ENCODE measurements at regions not wholly inside any gene's neighbourhood (a gene's known extent, or its start where the extent isn't known, plus 50 kb on each side); places are given as distances from the start of the nearest gene placed in this dataset.

DNA sequence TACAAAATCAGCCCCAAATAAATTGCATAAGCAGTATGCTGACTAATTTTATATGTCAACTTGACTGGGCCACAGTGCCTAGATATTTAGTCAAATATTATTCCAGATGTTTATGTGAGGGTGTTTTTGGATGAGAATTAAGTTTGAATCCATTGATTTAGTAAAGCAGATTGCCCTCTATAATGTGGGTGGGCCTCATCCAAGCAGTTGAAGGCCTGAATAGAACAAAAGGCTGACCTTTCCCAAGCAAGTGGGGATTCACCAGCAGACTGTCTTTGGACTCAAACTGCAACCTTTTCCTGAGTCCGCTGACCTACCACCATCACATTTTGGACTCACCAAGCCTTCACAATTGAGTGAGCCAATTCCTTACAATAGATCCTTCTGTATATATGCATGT, 186.4 kb downstream of the ARHGAP12 start:
- TF ChIP-seq LEF1 (IDR thresholded peaks at IDR 0.05; ENCODE audit: borderline replicate concordance) (no peak), FOXA1 (IDR thresholded peaks at IDR 0.05) (no peak), ELF4 (IDR thresholded peaks at IDR 0.05) (no peak), SP1 (IDR thresholded peaks at IDR 0.05) (no peak), FOXM1 (IDR thresholded peaks at IDR 0.05; ENCODE audit: borderline replicate concordance) (no peak), SUZ12 (IDR thresholded peaks at IDR 0.05) (no peak), TARDBP (IDR thresholded peaks at IDR 0.05) (no peak), BHLHE40 (IDR thresholded peaks at IDR 0.05; ENCODE audit: borderline replicate concordance) (no peak), FOXK2 (IDR thresholded peaks at IDR 0.05) (no peak)
